ENCODE measurements at regions not wholly inside any gene's neighbourhood (a gene's known extent, or its start where the extent isn't known, plus 50 kb on each side); places are given as distances from the start of the nearest gene placed in this dataset.

DNA sequence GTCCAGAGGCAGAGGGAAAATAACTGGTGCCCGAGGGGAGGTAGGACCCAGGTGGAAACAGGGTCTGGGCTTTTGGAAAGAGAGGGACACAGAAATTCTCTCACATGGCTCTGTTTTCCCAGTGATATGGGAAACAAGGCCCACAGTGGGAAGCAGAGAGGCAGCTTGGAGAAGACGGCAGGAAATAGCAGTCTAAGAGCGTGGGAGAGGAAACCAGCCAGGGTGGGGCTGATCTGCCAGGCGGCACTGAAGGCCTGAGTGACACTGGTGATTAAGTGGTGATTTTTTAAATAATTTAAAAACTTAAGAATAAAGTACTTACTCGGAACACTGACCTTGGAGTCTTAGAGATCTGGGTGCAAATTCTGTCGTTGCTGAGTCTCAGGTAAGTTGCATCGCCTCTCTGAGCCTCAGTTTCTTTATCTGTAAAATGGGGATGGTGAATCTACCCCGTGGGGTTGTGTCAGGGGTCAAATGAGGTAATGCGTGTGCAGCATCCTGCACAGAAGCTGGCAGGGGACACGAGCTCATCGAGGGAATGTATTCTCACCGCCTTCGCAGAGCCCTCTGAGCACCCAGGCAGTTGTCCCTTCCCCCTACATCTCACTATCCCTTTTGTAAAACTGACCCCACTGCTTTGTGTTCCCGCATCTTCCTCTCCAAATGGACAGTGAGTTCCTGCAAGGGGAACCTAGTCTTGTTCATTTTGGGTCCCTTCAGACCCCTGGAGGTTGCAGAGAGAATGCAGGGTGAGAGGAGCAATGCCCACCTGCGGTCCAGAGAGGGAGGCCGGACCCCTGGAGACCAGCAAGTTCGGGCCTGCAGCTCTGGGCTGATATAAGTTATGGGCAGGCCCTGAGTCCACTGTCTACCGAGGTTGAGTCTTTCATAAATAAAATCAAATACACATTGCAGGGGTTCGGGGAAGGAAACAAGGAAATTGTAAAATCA, 228.6 kb upstream of the PMEPA1 start:
- TF ChIP-seq, protein P1, sequence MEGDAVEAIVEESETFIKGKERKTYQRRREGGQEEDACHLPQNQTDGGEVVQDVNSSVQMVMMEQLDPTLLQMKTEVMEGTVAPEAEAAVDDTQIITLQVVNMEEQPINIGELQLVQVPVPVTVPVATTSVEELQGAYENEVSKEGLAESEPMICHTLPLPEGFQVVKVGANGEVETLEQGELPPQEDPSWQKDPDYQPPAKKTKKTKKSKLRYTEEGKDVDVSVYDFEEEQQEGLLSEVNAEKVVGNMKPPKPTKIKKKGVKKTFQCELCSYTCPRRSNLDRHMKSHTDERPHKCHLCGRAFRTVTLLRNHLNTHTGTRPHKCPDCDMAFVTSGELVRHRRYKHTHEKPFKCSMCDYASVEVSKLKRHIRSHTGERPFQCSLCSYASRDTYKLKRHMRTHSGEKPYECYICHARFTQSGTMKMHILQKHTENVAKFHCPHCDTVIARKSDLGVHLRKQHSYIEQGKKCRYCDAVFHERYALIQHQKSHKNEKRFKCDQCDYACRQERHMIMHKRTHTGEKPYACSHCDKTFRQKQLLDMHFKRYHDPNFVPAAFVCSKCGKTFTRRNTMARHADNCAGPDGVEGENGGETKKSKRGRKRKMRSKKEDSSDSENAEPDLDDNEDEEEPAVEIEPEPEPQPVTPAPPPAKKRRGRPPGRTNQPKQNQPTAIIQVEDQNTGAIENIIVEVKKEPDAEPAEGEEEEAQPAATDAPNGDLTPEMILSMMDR (IDR thresholded peaks at IDR 0.05; ENCODE audit: low read depth, low read length): no peak
- DNase-seq (ENCODE audit: extremely low read depth, low read depth): no peak

DNA sequence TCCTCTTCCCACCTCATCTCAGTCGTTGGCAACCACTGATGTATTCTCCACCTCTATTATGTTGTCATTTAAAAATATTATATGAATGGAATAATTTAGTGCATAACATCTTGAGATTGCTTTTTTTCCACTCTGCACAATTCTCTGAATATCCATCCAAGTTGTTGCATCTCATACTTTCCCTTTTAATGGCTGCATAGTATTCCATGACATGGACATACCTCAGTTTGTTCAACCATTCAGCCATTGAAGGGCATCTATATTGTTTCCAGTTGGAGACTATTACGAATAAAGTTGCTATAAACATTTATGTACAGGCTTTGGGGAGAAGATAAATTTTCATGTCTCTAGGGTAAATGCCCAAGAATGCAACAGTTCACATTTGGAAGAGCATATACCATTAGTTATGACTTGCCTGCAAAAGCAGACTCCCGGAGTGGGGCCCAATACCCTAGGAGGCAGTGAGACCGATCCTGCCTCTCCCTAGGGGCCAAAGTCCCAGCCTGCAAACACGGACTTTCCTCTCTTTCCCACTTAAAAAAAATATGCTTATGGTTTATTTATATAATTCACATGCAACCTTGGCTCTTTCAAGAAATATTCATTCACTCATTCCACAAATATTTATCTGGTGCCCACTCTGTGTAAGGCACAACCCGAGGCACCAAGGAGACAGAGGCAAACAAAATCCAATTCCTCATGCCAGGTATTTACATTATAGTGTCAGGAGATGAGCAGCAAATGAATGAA, 227.0 kb upstream of the PMEPA1 start:
- DNase-seq (ENCODE audit: extremely low read depth, low read depth): no peak
- TF ChIP-seq, protein P1 (IDR thresholded peaks at IDR 0.05; ENCODE audit: low read depth, low read length): no peak

DNA sequence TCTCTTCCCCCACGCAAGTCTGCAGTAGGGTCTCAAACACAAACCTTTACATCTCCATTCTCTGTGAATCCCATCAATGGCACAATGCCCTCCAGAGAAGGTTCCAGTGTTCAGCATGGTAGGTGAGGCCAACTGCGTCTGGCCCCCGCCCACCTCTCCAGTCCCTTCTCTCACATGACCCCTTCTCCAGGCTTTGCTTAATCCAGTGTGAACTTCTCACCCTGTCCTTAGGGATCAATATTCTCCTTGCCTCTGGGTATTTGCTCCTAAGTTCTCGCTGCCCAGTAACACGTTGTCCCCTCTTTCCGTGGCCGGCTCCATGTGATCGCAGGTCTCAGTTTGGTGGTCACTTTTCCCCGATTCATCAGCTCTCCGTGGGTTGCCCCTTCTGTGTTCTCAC, 225.1 kb upstream of the PMEPA1 start:
- TF ChIP-seq, protein P1 (IDR thresholded peaks at IDR 0.05; ENCODE audit: low read depth, low read length): no peak
- no peak for DNase-seq (ENCODE audit: extremely low read depth, low read depth)

DNA sequence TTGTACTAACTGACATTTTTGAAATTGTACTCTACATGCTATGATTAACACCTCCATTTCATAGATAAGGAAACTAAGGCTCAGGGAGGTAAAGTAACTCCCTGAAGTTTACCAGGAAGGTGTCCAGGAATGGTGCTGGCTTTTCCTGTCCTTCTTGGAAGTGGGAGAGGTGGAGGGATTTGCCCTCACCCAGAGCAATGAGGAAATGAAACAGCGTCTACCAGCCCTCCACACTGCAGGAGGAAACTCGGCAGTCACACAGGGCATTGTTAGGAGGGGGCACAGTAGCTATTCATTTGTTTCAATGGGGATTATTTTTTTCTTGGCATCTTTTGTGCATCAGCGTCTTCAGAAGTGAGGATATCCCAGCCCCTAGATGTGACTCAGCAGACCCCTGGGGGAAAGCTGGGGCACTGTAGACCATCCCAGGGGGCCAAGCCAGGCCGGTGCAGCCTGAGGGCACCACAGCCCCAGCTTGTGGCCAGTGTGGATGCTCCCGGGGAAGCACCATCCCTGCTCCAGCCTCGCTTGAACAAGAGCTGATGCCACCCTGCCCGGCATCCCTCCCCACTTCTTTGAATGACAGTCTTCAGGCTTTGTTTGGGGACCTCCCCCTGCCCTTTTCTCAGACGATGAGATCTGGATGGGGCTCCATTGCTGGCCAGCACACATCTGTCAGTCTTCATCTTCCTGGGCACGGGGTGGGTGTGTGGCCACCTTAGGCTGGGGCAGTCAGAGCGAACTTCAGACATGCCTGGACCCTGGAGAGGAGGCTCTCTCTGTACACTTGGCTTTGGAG, 224.4 kb upstream of the PMEPA1 start:
- TF ChIP-seq, protein P1 (IDR thresholded peaks at IDR 0.05; ENCODE audit: low read depth, low read length): no peak
- no peak for DNase-seq (ENCODE audit: extremely low read depth, low read depth)

DNA sequence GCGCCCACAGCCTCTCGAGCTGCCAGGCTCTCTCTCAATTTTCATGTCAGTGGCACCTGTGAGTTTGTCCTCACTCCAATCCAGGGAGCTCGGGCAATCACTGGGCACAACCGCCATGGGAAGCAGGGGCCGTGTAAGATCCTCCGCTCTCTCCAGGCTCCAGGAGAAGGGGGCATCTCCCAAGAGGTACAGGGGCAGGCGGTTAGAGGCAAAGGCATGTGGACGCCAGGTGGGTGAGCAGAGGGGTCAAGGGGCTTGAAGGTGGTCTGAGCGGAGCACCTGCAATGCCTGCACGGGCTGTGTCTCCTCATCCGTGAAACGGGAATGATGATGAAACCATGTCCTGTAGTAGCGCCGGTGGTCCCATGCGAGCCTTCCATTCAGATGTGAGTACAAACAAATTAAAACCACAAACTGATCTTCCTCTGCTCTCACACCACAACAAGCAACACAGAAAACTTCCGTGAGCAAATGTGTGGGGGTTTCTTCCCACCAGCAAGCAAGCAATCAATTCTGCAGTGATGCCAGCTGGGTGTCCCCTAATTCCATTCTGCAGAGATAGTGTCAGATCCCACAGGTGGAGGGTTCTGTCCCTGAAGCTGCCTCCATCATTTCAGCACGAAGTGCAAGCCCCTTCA, 222.5 kb upstream of the PMEPA1 start:
- DNase-seq (ENCODE audit: extremely low read depth, low read depth): no peak

DNA sequence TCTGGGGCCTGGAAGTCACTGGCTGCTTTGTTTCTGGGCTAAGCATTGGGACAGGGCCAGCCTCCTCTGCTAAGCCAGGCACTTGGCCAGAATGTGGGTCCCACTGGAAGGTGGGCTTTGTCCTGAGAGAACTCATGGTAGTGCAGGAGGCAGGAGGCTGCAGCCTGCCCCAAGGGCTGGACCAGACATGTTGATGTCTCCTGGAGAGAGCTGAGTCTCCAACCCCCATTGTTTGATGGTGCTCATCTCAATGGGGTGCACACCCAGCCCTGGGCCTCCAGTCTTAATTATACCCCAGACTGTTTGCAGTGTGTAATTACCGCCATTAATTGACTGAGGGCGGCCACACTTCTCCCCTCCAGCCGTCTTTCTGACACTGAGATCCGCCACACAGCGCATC, 220.5 kb upstream of the PMEPA1 start:
- TF ChIP-seq, protein P1 (IDR thresholded peaks at IDR 0.05; ENCODE audit: low read depth, low read length): no peak
- DNase-seq (ENCODE audit: extremely low read depth, low read depth): no peak

More for the DNA sequence above, 222.5 kb upstream of the PMEPA1 start:
- TF ChIP-seq, protein P1 (IDR thresholded peaks at IDR 0.05; ENCODE audit: low read depth, low read length): no peak
